IPS DF 4.7 (cell line): ENCODE measurements at regions not wholly inside any gene's neighbourhood (a gene's known extent, or its start where the extent isn't known, plus 50 kb on each side); places are given as distances from the start of the nearest gene placed in this dataset.
"Not testable (repeated sequence)": the region's sequence is repeated elsewhere in the genome, so short reads cannot be mapped to it uniquely, and the experiment has no call there.

Experiments
- DNase-seq: peaks from one replicate; pipeline ENCODE4 v3.0.0-alpha.2; 2013; ENCODE audit warnings: low spot score; ENCODE audit errors: extremely low read depth

DNA sequence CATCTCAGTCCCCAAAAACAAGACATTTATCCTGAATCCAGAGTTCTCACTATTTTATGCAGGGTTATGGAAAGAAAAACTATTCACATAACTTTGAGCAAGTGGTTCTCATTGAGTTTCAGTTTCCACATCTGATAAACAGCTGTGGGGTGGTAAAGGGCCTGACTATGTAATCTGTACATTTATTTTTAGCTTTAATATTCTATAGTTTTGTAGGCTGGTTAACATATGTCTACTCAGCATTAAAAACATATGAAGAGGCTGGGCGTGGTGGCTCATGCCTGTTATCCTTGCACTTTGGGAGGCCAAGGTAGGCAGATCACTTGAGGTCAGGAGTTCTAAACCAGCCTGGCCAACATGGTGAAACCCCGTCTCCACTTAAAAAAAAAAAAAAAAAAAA is 301.5 kb upstream of the CCNG1 start:
- no peak for DNase-seq

DNA sequence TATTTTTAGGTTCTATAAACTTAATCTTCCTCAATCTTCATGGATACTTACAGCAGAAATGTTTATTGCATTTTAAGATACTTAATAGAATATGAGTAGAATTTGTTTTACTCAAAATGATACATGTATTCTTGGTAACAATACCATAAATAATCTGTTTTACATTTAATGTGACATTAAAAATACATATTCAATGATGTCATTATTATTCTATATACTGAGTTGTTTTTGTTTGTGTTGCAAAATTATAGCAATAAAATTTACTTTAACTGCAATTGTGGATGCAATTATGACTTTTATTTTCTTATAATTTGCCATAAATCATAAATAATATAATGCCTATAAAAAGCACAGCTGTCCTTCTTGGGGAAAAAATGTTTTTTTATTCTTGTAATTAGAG is 275.9 kb upstream of the CCNG1 start:
- no peak for DNase-seq

DNA sequence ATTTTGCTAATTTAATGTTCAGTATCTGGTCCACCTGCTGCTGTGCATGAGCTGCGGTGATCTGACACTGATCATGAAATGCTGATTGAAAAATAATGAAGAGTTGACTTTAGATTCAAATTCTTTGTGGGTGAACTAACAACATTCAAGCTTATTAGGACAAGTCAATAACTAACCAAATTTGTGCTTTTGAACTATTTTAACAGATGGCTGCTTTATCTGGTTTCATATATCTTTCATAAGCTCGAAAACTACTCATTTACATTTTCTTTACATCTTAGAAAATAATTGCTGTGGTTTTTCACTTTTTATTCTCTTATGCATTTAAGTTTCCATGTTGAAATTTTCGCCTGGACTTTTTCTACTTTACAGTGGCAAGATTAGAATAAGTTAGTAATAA is 274.8 kb upstream of the CCNG1 start:
- no peak for DNase-seq

DNA sequence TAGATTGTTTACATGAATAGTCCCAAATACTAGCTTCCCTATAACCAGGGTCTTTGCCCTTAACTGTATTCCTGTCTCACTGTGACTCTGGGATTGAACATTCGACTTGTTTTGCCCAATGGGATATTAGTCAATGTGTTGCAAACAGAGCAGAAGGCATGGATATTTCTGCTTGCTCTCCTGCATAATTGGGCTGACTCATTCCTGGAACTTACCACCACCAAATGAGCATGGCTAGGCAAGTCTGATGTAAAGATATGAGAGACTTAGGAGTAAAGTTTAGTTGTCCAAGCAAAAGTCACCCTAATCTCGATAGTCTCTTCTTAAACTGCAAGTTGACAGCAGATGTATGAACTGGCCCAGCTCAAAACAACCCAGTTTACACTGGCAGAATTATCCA is 273.5 kb upstream of the CCNG1 start:
- DNase-seq = no peak

DNA sequence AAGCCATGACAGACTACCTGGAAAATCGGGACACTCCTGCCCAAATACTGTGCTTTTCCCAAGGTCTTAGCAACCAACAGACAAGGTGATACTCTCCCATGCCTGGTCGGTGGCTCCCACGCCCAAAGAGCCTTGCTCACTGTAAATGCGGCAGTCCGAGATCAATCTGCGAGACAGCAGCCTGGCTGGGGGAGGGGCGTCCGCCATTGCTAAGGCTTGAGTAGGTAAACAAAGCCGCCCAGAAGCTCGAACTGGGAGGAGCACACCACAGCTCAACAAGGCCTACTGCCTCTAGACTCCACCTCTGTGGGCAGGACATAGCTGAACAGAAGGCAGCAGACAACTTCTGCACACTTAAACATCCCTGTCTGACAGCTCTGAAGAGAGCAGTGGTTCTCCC is 272.1 kb upstream of the CCNG1 start:
- no peak for DNase-seq

DNA sequence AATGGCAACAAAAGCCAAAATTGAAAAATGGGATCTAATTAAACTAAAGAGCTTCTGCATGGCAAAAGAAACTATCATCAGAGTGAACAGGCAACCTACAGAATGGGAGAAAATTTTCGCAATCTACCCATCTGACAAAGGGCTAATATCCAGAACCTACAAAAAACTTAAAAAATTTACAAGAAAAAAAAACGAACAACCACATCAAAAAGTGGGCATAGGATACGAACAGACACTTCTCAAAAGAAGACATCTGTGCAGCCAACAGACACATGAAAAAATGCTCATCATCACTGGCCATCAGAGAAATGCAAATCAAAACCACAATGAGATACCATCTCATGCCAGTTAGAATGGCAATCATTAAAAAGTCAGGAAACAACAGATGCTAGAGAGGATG is 267.2 kb upstream of the CCNG1 start:
- not testable (repeated sequence) for DNase-seq

DNA sequence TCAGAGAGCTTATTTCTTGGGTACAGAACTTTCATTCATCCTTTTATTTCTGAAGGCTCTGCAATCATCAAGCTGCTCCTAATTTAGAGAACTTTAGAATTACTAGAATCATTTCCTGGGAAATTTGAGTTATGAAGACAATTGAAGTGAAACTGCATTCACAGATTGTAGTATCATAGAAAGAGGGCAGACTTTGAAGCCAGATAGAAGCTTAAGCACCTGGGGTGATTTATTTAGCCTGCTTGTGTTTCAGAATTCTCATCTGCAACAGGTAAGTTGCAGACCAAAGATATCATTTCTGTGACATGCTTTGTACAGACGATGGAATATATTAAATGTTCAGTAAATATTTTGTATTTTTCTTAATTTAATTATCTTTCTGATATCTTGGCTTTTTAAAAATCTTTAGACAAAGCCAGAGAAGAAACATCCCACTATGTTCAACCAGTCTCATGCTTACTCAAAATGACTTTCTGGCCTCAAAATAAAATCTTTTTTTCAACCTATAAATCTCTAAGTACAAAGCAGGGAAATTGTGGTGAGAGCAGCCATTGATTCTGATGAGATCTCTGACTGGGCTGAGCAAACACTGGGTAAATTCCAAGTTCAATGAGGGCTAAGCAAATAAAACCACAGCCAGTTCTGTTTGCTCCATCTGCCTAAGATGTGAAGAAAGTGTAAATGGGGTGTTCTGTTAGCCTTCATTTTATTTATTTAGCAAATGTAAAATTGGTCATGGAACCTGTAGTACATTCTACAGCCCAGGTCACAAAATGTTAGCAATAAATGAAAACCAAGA is 264.7 kb upstream of the CCNG1 start:
- no peak for DNase-seq

DNA sequence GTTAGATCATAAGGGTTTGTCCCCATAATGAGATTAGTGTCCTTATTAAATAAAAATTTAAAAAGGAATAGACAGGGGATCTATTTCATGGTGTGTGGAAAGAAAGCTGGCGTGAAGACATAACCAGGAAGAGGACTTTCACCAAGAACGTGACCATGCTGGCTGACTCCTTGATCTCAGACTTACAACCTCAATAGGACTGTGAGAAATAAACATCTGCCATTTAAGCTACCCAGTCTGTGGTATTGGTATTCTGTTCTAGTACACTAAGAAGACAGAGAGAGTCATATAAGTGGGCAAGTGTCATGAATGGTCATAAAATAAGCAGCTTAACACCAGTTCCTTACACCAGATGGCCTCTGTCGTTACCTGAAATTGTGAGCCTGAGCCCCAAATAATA is 259.4 kb upstream of the CCNG1 start:
- DNase-seq = no peak

DNA sequence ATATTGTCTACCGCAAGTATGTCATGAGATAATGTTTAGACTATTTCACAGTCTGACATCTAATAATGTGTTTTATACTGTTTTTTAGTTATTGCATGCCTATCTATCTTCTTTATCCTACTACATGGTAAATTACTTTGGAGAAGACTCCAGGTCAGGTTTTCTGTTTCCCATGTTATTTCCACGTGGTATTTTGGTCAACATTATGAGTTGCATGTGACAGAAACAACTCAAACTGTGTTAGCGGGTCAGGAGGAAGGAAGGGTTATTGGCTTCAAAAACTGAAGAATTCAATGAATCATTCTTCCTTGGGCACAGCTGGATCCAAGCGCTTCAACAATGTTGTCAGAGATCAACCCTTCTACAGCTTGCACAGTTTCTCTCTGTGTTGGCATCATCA is 252.1 kb upstream of the CCNG1 start:
- no peak for DNase-seq

DNA sequence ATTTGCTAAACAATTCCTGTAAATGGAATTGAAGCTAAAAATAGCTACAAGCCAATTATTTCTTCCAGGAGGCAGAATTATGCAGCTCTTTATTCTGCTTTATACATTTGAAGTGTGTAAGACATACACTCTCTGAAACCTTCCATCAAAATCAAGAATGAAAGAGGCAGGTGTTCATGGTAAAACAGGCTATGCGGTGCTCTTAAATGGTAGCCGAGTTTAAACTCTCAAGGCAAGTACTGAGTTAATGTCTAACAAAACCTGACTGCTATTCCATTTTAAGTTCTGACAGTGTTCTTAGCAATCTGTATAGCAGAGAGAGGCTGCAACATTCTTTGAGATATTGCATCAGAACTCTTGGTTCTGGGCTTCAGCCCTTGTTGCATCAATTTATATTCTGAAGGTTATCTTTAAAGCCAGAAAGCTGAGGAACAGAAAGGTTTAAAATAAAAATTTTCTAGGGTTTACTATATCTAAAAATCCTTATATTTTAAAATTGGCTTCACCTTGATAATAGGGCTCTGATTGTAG is 248.3 kb upstream of the CCNG1 start:
- no peak for DNase-seq

DNA sequence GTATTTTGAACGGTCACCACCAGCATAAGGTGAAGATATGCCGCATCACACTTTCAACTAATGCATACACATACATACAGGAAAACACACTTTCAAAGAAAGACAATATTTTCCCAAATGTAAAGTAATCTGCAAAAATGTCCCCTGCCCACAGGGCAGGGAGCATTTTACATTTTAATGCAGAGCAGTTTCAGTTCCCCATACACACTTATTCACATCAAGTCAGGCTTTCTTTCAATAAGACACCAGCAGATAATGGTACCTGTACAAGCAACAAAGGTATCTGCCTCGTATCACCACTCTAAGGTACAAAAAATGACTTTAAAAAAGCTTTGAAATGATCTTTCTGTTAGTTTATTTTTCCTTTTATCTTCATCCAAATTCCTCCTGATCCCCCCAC is 247.1 kb upstream of the CCNG1 start:
- DNase-seq = no peak

DNA sequence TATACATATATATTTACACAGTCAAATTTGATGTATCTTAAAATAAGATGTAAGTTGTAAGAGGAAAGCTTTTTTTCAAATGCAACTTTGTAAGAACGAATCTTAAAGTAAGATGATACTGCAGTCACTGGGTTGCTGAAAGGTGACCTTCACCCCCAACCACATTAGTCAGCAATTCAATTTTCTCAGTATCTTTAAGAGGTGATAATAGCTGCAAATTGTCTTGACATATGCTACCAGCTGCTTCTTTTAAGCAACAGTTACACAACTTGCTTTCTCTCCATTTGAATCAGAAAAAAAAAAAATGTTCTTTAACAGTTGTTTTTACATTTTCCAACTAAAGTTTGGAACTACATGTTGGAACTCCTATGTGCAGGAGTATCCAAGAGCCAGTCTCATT is 246.6 kb upstream of the CCNG1 start:
- no peak for DNase-seq

DNA sequence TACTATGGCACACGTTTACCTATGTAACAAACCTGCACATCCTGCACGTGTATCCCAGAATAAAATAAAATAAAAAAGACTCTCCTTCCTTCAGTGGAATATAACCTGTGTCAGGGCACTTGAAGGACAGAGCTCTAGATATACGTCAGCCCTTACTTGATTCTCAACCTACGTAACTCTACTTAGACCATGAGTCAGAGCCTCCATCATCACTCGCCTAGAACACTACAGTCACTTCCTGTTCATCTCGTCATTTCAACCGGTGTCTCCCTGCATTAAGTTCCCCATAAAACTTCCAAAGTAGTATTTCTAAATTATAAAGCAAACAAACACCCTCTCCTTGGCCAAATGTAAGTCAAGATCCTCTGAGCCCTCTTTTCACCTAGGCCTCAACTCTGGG is 243.5 kb upstream of the CCNG1 start:
- DNase-seq = no peak

DNA sequence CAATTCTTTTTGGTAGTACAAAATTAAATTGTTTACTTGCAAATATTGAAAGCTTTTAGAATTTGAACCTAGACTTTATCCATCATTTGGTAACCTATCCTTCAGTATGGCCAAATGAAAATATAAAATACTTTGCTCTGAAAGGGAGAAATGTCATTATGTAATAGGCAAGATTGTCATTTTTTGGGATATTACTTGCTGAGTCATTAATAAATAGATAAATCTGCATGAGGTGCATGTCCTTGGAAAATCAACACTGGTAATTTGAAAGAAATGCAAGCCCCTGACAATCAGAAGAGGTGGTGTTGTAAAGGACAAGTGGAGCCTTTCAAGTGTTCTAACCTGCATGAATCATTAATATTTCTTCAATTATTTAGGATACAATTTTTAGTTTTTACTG is 231.8 kb upstream of the CCNG1 start:
- no peak for DNase-seq

DNA sequence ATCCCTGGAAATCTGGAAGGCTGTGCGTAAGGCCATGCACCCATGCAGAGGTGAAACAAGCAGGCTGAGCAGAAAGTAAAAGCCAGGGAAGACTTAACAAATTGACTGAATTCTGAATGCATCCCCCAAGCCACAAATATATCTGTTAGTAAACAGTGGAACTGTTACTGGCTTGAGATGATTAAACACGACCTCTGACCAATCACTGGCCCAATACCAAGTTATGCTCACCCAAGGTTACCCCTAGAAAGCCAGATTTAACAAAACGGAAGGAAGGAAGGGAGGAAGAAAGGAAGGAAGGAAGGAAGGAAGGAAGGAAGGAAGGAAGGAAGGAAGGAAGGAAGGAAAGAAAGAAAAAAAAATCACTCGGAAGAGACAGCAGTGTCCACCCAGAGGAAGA is 215.8 kb upstream of the CCNG1 start:
- DNase-seq = no peak

DNA sequence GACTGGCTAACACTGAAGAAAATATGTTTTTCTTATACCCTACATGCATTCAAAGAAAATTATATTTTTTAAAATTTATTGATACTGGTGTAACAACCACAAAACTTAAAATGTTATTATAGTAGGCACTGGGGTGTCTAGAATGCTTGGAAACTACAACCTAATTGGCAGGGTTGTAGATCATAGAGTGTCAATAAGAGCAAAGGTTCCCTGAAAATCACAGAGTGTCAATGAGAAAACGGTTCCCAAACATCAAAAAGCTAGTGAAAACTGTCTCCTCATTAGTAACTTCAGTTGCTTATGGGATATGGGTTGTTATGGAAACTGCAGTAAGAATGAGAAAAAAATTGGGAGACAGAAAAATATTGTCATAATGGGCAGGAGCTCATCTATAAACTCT is 214.4 kb upstream of the CCNG1 start:
- DNase-seq = no peak

DNA sequence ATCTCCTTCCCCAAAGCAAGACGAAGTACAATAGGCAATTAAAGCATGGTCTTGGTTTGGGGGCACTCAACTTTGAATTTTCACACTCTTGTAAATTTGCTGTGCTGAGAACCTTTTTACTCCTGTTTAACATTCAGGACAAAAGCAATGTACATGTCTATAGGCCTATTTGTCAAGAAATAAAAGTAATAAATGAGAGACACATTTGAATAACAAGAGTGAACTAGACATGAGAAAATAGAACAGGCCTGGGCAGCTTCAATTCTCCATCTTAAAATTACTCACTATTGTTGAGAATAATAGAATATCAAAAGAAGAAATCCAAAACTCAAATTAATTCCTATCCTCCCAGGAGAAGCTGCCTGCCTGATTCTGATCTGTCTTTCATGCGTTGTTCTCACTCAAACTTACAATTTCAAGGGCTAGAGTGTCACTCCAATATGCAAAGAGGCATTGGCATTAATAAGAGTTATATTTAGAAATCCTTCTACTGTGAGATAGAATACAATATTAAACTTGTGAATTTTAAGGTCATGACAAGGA is 192.9 kb upstream of the CCNG1 start:
- no peak for DNase-seq

DNA sequence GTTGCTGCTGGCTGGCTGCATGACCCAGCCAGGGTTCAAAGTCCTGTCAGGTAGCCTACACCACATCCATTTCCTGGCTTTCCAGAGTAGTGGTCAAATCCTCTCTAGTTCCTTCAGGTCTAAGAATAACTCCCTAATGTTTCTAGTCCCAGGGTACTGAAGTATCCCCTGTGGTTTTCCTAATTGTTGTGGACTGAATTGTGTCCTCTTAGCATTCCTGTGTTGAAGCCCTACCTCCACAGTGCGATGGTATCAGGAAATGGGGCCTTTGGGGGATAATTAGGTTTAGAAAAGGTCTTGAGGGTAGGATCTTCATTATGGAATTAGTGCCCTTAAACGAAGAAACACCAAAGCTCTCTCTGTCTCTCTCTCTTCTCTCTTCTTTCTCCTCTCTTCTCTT is 191.8 kb upstream of the CCNG1 start:
- no peak for DNase-seq

DNA sequence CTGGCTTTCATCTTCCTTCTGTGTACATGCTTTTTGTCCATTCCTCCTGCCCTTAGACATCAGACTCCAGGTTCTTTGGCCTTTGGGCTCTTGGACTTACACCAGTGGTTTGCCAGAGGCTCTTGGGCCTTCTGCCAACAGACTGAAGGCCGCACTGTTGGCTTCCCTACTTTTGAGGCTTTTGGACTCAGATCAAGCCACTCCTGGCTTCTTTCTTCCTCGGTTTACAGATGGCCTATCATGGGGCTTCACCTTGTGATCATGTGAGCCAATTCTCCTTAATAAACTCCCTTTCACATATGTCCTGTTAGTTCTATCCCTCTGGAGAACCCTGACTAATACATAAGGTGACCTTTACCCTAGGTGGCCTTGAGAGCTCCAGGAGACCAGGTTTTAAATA is 189.1 kb upstream of the CCNG1 start:
- DNase-seq = no peak

DNA sequence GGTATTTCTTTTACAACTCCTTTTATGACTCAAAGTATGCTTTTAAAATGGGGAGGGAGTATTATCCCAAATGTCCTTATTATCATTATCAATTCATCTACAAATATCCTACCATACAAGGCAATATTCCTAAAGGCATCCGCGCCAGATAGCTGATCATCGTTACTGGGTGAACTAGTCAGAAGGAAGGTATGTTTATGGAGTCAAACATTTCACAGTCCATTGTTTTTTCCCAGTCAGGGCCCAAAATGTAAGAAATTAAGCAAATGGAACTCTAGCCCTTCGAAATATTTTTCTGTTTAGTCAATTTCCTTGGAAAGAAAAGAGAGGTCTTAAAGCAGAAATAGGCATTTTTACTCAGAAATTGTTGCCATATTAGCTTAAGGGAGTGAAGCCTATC is 188.5 kb upstream of the CCNG1 start:
- no peak for DNase-seq

DNA sequence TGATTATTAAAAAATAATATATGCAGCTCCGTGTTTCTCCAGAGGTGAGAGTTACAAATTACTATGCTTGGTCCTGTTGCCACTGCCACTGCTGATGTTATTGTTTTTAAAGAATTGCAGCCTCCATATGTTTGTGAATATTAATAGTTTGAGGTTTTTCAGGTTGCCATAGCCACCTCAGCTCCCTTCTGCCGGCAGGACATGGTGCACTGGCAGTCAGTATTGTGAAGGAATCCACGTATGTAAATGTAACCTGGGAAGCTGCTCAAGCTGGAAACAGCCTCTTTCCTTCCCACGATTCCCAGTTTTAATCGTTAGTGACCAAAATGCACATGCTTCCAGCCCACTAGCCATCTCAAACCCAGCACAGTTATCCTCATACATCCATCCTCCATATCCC is 184.4 kb upstream of the CCNG1 start:
- no peak for DNase-seq

DNA sequence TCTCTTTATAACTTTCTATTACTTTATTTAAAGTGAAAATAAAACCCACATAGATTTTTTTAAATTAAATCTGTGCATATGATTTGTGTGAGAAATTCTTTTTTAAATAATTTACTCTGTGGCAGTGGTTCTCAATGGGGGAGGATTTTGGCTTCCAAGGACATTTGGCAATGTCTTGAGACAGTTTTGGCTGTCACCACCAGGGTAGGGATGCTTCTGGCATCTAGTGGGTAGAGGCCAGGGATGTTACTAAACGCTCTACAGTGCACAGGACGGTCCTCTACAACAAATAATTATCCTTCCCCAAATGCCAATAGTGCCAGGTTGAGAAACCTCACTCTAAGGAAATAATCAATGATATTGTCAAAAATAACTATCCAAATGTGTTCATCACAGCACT is 177.9 kb upstream of the CCNG1 start:
- no peak for DNase-seq

DNA sequence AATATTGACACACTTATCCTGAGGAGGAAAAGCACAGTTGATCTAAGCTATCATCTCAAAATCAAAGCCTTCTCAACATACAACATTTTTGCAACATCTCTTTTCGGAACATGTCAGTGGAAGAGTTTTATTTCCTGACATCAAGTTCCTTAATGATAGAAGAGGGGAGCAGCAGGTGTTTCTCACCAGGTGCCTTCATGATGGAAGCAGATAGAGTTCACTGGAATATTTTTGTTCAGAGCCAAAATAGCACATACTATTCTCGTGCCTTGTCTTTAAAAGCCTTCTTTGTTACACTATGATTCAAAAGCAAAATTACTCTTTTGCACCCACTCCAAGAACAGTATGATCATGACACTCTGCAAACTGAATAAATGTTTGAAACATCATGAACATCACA is 176.9 kb upstream of the CCNG1 start:
- no peak for DNase-seq
